ENCODE measurements at regions not wholly inside any gene's neighbourhood (a gene's known extent, or its start where the extent isn't known, plus 50 kb on each side); places are given as distances from the start of the nearest gene placed in this dataset.

- H3K9ac ChIP-seq (ENCODE audit: low read depth, low read length), result no peak overlapping the region
- no peak overlapping the region for H3K27ac ChIP-seq (ENCODE audit: low read length)
- DNase-seq, result no peak
- no peaks in the 10 kb centered on the region for H3K79me2 ChIP-seq (ENCODE audit: insufficient read depth, low read length)
- H2AFZ ChIP-seq (ENCODE audit: low read depth, low read length), result no peak overlapping the region
- no peaks in the 10 kb centered on the region for H3K9me3 ChIP-seq (ENCODE audit: insufficient read depth, low read length, severe bottlenecking)
- ATAC-seq (ENCODE audit: insufficient read depth, low read depth), result no peak
- H4K20me1 ChIP-seq (ENCODE audit: insufficient read depth, low read length), result no peaks in the 10 kb centered on the region
- no peaks in the 10 kb centered on the region for H3K36me3 ChIP-seq (ENCODE audit: insufficient read depth, low read length)
- H3K4me3 ChIP-seq (ENCODE audit: low read depth in 1 of 2, low read length in 2 of 2), result no peak overlapping the region
- H3K4me1 ChIP-seq (ENCODE audit: insufficient read depth, low read length), result no peaks in the 10 kb centered on the region
- no peaks in the 10 kb centered on the region for H3K27me3 ChIP-seq (ENCODE audit: insufficient read depth, low read length, poor library complexity)
- TF ChIP-seq, protein P1, sequence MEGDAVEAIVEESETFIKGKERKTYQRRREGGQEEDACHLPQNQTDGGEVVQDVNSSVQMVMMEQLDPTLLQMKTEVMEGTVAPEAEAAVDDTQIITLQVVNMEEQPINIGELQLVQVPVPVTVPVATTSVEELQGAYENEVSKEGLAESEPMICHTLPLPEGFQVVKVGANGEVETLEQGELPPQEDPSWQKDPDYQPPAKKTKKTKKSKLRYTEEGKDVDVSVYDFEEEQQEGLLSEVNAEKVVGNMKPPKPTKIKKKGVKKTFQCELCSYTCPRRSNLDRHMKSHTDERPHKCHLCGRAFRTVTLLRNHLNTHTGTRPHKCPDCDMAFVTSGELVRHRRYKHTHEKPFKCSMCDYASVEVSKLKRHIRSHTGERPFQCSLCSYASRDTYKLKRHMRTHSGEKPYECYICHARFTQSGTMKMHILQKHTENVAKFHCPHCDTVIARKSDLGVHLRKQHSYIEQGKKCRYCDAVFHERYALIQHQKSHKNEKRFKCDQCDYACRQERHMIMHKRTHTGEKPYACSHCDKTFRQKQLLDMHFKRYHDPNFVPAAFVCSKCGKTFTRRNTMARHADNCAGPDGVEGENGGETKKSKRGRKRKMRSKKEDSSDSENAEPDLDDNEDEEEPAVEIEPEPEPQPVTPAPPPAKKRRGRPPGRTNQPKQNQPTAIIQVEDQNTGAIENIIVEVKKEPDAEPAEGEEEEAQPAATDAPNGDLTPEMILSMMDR (IDR thresholded peaks at IDR 0.05; ENCODE audit: borderline replicate concordance, extremely low read depth, low read length, poor library complexity, severe bottlenecking), result no peak
- TF ChIP-seq EZH2 (IDR thresholded peaks at IDR 0.05; ENCODE audit: borderline replicate concordance, low read depth, low read length, severe bottlenecking), result no peak
- no peak overlapping the region for H3K4me2 ChIP-seq (ENCODE audit: insufficient read depth, low read length)
Measured at GRCh38 chr3:169022457-169022856, 641.1 kb downstream of the MECOM start.

GRCh38 chr3:169020371-169020770 lies 643.1 kb downstream of the MECOM start:
- no peaks in the 10 kb centered on the region for H3K4me1 ChIP-seq (ENCODE audit: insufficient read depth, low read length)
- H3K27ac ChIP-seq (ENCODE audit: low read length), result no peak overlapping the region
- TF ChIP-seq, protein P1 (IDR thresholded peaks at IDR 0.05; ENCODE audit: borderline replicate concordance, extremely low read depth, low read length, poor library complexity, severe bottlenecking), result no peak
- TF ChIP-seq EZH2 (IDR thresholded peaks at IDR 0.05; ENCODE audit: borderline replicate concordance, low read depth, low read length, severe bottlenecking), result no peak
- no peak overlapping the region for H3K4me2 ChIP-seq (ENCODE audit: insufficient read depth, low read length)
- no peak overlapping the region for H2AFZ ChIP-seq (ENCODE audit: low read depth, low read length)
- no peaks in the 10 kb centered on the region for H3K27me3 ChIP-seq (ENCODE audit: insufficient read depth, low read length, poor library complexity)
- H4K20me1 ChIP-seq (ENCODE audit: insufficient read depth, low read length), result no peaks in the 10 kb centered on the region
- H3K9me3 ChIP-seq (ENCODE audit: insufficient read depth, low read length, severe bottlenecking), result no peaks in the 10 kb centered on the region
- no peak overlapping the region for H3K9ac ChIP-seq (ENCODE audit: low read depth, low read length)
- no peak for ATAC-seq (ENCODE audit: insufficient read depth, low read depth)
- no peak overlapping the region for H3K4me3 ChIP-seq (ENCODE audit: low read depth in 1 of 2, low read length in 2 of 2)
- no peak for DNase-seq
- no peaks in the 10 kb centered on the region for H3K36me3 ChIP-seq (ENCODE audit: insufficient read depth, low read length)
- no peaks in the 10 kb centered on the region for H3K79me2 ChIP-seq (ENCODE audit: insufficient read depth, low read length)

DNA sequence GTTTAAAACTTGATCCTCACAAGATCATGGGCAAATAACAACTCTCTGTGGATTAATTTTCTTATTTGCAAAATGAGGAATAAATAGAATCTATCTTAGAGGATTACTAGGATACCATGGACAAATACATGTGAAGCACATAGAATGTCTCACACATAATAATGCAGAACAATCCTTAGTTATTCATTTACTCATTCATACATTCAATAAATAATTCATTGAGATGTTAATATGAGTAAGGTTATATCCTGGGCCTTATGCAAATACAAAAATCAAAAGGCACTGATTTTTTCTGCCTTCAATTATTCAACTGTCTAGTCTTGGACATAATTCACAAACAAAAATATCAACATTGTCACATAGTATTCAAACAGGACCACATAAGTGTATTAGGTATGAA lies 654.1 kb downstream of the MECOM start:
- Histone ChIP-seq H3K4me1 (ENCODE audit: insufficient read depth, low read length) (no peaks in the 10 kb centered on the region), H3K79me2 (ENCODE audit: insufficient read depth, low read length) (no peaks in the 10 kb centered on the region)

More for the DNA sequence above, 654.1 kb downstream of the MECOM start:
- TF ChIP-seq, protein P1 (IDR thresholded peaks at IDR 0.05; ENCODE audit: borderline replicate concordance, extremely low read depth, low read length, poor library complexity, severe bottlenecking), result no peak
- no peak for TF ChIP-seq EZH2 (IDR thresholded peaks at IDR 0.05; ENCODE audit: borderline replicate concordance, low read depth, low read length, severe bottlenecking)
- no peaks in the 10 kb centered on the region for H3K27me3 ChIP-seq (ENCODE audit: insufficient read depth, low read length, poor library complexity)
- no peak overlapping the region for H3K4me2 ChIP-seq (ENCODE audit: insufficient read depth, low read length)
- H2AFZ ChIP-seq (ENCODE audit: low read depth, low read length), result no peak overlapping the region
- no peaks in the 10 kb centered on the region for H3K9me3 ChIP-seq (ENCODE audit: insufficient read depth, low read length, severe bottlenecking)
- H4K20me1 ChIP-seq (ENCODE audit: insufficient read depth, low read length), result no peaks in the 10 kb centered on the region
- DNase-seq (no peak), ATAC-seq (ENCODE audit: insufficient read depth, low read depth) (no peak)
- no peak overlapping the region for H3K9ac ChIP-seq (ENCODE audit: low read depth, low read length)
- H3K4me3 ChIP-seq (ENCODE audit: low read depth in 1 of 2, low read length in 2 of 2), result no peak overlapping the region
- no peak overlapping the region for H3K27ac ChIP-seq (ENCODE audit: low read length)
- no peaks in the 10 kb centered on the region for H3K36me3 ChIP-seq (ENCODE audit: insufficient read depth, low read length)
